ENCODE measurements at regions not wholly inside any gene's neighbourhood (a gene's known extent, or its start where the extent isn't known, plus 50 kb on each side); places are given as distances from the start of the nearest gene placed in this dataset.

DNA sequence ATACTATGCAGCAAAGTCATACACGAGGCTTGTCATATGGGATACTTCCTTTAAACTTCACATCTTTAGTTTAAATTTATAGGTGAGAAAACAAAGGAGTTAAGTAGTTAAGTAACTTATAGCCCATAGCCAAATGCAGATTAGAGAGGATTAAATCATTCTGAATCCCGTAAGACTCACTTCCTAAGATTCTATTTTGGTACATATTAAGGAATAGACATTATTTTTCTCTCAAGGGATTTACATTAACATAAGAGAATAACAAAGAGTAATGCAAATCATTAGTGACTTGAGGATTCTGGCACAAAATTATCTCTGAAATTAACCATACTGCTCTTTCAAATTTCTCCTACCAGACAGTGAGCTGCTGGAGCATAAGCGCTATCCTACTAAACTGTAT is 747.4 kb upstream of the ARPP21 start:
- ChIA-PET POLR2A (no interaction called here), RAD21 (ENCODE audit: unreplicated experiment) (no interaction called here), SMC1A (ENCODE audit: uncharacterized antibody, unreplicated experiment) (no interaction called here), CTCF (no interaction called here)
- H3K27ac ChIP-seq (ENCODE audit: control insufficient read depth, insufficient read depth): no peak overlapping the region
- H3K9me3 ChIP-seq (replicated peaks; ENCODE audit: control insufficient read depth, insufficient read depth, low read length): no peaks in the 10 kb centered on the region
- no peak for ATAC-seq
- H3K4me2 ChIP-seq (ENCODE audit: control insufficient read depth, insufficient read depth): no peak overlapping the region
- no peak for DNase-seq (ENCODE audit: low read depth, low spot score)
- BruUV-seq (replicated peaks): no TSS peak
- H3K36me3 ChIP-seq (ENCODE audit: control insufficient read depth in 2 of 2, insufficient read depth in 2 of 2, low read length in 1 of 2): no peaks in the 10 kb centered on the region
- no peaks in the 10 kb centered on the region for H3K79me2 ChIP-seq (ENCODE audit: control insufficient read depth, insufficient read depth, low read length)
- H3K4me1 ChIP-seq (ENCODE audit: control insufficient read depth, insufficient read depth, low read length): no peaks in the 10 kb centered on the region
- intact Hi-C loops (cut with micrococcal nuclease; ENCODE audit: unreplicated experiment): no loop called here
- 26% methylated on average over 3 of the region's 3 CpGs for WGBS (ENCODE audit: insufficient coverage, insufficient replicate concordance, low lambda C conversion rate, missing lambda C conversion rate)
- no peak for FAIRE-seq
- in situ Hi-C loops (cut with MboI): no loop called here
- H3K27me3 ChIP-seq (replicated peaks in 1 of 2; ENCODE audit: control insufficient read depth in 2 of 2, insufficient read depth in 2 of 2, low read length in 1 of 2): no peaks in the 10 kb centered on the region
- no peak overlapping the region for H2AFZ ChIP-seq (ENCODE audit: control insufficient read depth, low read depth, low read length)
- no peaks in the 10 kb centered on the region for H4K20me1 ChIP-seq (ENCODE audit: control insufficient read depth, insufficient read depth)
- no peak overlapping the region for H3K4me3 ChIP-seq
- H3K9ac ChIP-seq (ENCODE audit: control insufficient read depth, insufficient read depth, low read length): no peak overlapping the region
- no peak for TF ChIP-seq GATAD2B (conservative IDR thresholded peaks at IDR 0.05; ENCODE audit: low read depth)
- TF ChIP-seq, protein P1, sequence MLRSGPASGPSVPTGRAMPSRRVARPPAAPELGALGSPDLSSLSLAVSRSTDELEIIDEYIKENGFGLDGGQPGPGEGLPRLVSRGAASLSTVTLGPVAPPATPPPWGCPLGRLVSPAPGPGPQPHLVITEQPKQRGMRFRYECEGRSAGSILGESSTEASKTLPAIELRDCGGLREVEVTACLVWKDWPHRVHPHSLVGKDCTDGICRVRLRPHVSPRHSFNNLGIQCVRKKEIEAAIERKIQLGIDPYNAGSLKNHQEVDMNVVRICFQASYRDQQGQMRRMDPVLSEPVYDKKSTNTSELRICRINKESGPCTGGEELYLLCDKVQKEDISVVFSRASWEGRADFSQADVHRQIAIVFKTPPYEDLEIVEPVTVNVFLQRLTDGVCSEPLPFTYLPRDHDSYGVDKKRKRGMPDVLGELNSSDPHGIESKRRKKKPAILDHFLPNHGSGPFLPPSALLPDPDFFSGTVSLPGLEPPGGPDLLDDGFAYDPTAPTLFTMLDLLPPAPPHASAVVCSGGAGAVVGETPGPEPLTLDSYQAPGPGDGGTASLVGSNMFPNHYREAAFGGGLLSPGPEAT (IDR thresholded peaks at IDR 0.05; ENCODE audit: low read depth): no peak
- TF ChIP-seq, protein P2, sequence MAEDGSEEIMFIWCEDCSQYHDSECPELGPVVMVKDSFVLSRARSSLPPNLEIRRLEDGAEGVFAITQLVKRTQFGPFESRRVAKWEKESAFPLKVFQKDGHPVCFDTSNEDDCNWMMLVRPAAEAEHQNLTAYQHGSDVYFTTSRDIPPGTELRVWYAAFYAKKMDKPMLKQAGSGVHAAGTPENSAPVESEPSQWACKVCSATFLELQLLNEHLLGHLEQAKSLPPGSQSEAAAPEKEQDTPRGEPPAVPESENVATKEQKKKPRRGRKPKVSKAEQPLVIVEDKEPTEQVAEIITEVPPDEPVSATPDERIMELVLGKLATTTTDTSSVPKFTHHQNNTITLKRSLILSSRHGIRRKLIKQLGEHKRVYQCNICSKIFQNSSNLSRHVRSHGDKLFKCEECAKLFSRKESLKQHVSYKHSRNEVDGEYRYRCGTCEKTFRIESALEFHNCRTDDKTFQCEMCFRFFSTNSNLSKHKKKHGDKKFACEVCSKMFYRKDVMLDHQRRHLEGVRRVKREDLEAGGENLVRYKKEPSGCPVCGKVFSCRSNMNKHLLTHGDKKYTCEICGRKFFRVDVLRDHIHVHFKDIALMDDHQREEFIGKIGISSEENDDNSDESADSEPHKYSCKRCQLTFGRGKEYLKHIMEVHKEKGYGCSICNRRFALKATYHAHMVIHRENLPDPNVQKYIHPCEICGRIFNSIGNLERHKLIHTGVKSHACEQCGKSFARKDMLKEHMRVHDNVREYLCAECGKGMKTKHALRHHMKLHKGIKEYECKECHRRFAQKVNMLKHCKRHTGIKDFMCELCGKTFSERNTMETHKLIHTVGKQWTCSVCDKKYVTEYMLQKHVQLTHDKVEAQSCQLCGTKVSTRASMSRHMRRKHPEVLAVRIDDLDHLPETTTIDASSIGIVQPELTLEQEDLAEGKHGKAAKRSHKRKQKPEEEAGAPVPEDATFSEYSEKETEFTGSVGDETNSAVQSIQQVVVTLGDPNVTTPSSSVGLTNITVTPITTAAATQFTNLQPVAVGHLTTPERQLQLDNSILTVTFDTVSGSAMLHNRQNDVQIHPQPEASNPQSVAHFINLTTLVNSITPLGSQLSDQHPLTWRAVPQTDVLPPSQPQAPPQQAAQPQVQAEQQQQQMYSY (CRISPR knock-in tag; IDR thresholded peaks at IDR 0.05): no peak
- no peak for TF ChIP-seq ZNF384 (IDR thresholded peaks at IDR 0.05; ENCODE audit: borderline replicate concordance, low read depth, low read length)
- TF ChIP-seq RCOR1 (conservative IDR thresholded peaks at IDR 0.05; ENCODE audit: low read depth, low read length): no peak
- TF ChIP-seq RAD51 (IDR thresholded peaks at IDR 0.05): no peak
- no peak for TF ChIP-seq SP1 (IDR thresholded peaks at IDR 0.05; ENCODE audit: low read depth, low read length)
- TF ChIP-seq EED (IDR thresholded peaks at IDR 0.05; ENCODE audit: low read depth): no peak
- no peak for TF ChIP-seq CEBPB (IDR thresholded peaks at IDR 0.05; ENCODE audit: borderline replicate concordance in 1 of 2, low read depth in 2 of 2, low read length in 2 of 2)
- no peak for TF ChIP-seq SPI1 (IDR thresholded peaks at IDR 0.05; ENCODE audit: borderline replicate concordance, insufficient read depth, low read depth, low read length)
- TF ChIP-seq KAT2A (conservative IDR thresholded peaks at IDR 0.05; ENCODE audit: control insufficient read depth, low read depth, low read length): no peak
- TF ChIP-seq CREB1 (IDR thresholded peaks at IDR 0.05; ENCODE audit: low read depth): no peak
- TF ChIP-seq POLR2AphosphoS5 (IDR thresholded peaks at IDR 0.05; ENCODE audit: low read length): no peak
- no peak for TF ChIP-seq STAT3 (IDR thresholded peaks at IDR 0.05; ENCODE audit: low read depth, low read length)
- TF ChIP-seq, protein P3, sequence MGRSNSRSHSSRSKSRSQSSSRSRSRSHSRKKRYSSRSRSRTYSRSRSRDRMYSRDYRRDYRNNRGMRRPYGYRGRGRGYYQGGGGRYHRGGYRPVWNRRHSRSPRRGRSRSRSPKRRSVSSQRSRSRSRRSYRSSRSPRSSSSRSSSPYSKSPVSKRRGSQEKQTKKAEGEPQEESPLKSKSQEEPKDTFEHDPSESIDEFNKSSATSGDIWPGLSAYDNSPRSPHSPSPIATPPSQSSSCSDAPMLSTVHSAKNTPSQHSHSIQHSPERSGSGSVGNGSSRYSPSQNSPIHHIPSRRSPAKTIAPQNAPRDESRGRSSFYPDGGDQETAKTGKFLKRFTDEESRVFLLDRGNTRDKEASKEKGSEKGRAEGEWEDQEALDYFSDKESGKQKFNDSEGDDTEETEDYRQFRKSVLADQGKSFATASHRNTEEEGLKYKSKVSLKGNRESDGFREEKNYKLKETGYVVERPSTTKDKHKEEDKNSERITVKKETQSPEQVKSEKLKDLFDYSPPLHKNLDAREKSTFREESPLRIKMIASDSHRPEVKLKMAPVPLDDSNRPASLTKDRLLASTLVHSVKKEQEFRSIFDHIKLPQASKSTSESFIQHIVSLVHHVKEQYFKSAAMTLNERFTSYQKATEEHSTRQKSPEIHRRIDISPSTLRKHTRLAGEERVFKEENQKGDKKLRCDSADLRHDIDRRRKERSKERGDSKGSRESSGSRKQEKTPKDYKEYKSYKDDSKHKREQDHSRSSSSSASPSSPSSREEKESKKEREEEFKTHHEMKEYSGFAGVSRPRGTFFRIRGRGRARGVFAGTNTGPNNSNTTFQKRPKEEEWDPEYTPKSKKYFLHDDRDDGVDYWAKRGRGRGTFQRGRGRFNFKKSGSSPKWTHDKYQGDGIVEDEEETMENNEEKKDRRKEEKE (IDR thresholded peaks at IDR 0.05): no peak
- TF ChIP-seq JUND (IDR thresholded peaks at IDR 0.05; ENCODE audit: low read depth, low read length): no peak
- TF ChIP-seq ZNF217 (IDR thresholded peaks at IDR 0.05): no peak
- TF ChIP-seq ASH2L (IDR thresholded peaks at IDR 0.05; ENCODE audit: borderline replicate concordance, low read depth): no peak
- no peak for TF ChIP-seq RBBP5 (conservative IDR thresholded peaks at IDR 0.05)
